Erythroblast (primary cell): ENCODE measurements at regions not wholly inside any gene's neighbourhood (a gene's known extent, or its start where the extent isn't known, plus 50 kb on each side); places are given as distances from the start of the nearest gene placed in this dataset.

Source experiments
- GATA1 ChIP-seq: IDR thresholded peaks from 2 replicates; pipeline ENCODE4 v1.6.1; 2011; ENCODE audit warnings: low read depth, mild to moderate bottlenecking, control low read depth, low read length, moderate library complexity
- POLR2A ChIP-seq: IDR thresholded peaks from 2 replicates; pipeline ENCODE4 v1.6.1; 2011; ENCODE audit warnings: mild to moderate bottlenecking, low read length

DNA sequence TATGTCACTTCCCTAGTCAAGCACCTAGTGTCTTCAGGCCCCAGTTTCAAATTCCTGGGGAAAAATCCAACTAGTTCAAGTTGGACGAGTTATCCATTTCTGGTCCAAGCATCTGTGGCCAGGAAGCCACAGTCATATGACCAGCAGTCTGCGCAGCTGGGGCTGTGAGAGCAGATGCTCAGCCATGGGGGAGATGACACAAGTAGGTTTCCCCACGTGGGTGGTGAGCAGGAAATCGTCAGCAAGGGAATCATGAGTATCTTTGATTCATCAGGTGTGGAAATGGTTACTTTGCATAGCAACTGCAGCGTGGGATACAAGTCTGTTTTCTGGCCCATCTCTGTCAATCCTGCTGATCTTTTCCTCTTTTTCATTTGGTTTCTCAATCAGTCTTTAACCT, 185.3 kb downstream of the C11orf91 start:
- TF ChIP-seq POLR2A (no peak), GATA1 (no peak)
